LoVo (cell line): ENCODE measurements at regions not wholly inside any gene's neighbourhood (a gene's known extent, or its start where the extent isn't known, plus 50 kb on each side); places are given as distances from the start of the nearest gene placed in this dataset.

Experiments
- DNase-seq: peaks from one replicate; pipeline ENCODE4 v3.0.0-alpha.2; 2016; ENCODE audit warnings: low spot score

DNA sequence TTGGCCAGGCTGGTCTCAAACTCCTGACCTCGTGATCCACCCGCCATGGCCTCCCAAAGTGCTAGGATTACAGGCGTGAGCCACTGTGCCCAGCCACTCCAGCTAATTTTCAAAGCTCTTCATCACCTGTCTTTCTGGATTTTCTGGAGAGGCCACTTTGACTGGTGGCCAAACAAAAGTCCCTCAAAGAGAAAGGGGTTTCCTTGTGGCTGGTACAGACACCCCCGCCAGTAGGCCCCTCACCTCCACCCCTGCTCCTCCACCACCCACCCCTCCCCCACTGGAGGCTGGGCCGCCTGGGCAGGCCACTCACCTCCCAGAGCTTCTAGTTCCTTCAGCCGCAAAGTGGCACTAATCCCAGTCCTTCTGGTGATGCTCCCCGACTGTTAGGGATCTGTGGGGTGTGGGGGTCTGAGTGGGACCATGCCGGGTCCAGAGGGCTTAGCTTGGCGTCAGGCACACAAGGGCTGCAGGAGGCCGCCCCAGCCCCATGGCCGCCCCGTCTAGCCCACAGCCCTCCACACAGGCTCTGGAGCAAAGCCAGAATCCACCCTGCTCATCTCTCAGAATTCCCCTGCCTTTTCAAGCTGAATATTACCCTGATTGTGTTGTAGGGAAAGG, 182.0 kb upstream of the IER5L start:
- no peak for DNase-seq

DNA sequence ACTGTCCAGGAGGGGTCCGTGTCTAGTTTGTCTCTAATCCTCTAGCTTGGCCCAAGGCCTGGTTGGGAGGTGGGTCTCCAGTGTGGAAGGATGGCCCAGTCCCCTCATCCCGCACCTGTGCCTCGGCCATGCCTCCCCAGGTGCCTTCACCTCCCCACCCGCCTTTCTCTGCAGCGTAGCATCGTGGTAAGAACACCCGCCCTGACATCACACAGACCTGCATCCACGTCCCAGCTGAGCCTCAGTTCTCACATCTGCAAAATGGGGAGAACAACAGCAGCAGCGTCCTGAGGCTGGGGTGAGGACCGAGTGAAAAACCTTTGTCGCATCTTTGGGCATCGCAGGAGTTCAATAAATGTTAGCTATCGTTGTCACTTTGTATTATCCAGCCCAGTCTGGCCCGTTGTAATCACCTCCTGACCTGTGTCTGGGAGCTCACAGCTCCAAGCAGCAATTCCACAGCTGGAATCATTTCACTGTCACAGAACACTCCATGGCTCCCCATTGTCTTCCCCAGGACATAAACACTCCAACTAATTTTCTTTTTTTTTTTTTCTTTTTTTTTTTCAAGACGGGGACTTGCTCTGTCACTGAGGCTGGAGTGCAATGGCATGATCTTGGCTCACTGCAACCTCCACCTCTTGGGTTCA, 181.2 kb upstream of the IER5L start:
- DNase-seq: no peak

DNA sequence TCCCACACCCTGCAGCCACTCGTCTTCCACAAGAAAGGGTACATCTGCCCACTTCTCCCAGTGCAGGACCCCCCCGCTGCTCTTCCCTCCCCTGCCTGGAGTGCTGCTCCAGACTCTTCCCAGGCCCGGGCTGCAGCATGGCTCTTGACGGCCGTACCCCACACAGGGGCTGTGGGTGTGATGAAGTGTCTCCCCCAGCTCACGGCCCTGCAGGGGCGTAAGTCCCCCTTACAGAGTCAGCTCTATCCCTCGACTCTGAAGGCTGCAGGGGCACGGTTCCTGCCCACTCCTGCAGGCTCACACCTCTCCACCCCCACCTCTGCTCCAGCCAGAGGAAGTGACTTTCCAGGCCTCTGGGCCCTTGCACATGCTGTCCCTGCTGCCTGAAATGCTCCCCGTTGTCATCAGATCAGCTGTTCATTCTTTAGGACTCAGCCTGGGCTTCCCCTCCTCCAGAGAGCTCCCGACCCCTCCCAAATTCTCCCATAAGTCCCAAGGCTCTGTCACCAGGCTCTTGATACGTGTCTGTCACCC, 180.6 kb upstream of the IER5L start:
- no peak for DNase-seq

GRCh38 chr9:129357773-129358245, 179.7 kb upstream of the IER5L start:
- DNase-seq: no peak

DNA sequence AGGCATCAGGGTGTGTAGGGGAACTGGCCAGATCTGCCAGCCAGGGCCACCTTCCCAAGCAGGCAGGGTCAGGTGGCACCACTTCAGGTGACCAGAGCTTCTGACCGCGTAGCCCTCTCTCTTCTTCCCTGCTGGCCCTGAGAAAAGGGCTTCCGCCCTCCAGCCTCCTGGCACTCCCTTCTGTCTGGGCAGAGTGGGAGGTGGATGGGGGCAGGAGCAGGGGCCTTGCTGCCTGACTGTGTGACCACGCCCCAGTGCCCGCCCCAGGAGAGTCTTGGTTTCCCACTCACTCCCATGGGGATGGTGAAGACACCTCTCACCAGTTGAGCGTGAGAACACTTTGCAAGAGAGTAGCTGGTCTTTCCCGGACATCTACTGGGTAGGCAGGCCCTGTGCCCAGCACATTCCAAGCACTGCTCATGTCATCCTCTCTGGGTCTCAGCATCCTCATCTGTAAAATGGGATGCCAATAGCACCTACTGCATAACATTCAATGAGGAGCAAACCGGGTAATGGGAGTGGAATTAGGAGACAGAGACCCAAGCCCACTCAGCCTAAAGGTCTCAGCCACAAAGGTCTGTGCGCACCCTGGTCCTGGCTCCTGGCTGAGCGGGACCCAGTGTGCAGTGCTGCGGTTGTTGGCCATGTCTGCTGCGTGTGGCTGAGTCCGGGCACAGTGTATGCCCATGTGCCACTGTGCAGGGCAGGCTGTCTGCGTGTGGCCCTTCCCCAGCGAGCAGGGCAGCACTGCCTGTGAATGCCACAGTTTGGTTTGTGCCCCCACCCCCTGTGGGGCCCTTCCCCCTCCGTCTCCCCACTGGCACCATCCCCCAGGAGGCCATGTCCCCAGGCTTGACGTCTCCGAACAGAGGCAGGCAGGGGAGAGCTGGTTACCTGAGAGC, 179.1 kb upstream of the IER5L start:
- DNase-seq: no peak

- DNase-seq: no peak
Observed at GRCh38 chr9:129355631-129356030, 177.6 kb upstream of the IER5L start.

DNA sequence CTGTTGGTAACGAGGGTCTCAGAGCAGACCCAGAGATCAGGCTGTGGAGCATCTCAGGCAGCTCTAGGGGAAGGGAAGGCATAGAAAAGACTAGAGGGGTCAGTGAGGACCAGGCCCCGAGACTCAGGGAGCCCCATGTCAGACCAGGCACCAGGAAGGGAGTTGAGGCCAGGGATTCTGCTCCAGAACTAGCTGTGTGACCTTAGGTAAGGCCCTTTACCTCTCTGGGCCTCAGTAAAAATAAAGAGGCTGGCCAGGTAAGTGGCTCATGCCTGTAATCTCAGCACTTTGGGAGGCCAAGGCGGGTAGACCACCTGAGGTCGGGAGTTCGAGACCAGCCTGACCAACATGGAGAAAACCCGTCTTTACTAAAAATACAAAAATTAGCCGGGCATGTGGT, 176.4 kb upstream of the IER5L start:
- no peak for DNase-seq

DNA sequence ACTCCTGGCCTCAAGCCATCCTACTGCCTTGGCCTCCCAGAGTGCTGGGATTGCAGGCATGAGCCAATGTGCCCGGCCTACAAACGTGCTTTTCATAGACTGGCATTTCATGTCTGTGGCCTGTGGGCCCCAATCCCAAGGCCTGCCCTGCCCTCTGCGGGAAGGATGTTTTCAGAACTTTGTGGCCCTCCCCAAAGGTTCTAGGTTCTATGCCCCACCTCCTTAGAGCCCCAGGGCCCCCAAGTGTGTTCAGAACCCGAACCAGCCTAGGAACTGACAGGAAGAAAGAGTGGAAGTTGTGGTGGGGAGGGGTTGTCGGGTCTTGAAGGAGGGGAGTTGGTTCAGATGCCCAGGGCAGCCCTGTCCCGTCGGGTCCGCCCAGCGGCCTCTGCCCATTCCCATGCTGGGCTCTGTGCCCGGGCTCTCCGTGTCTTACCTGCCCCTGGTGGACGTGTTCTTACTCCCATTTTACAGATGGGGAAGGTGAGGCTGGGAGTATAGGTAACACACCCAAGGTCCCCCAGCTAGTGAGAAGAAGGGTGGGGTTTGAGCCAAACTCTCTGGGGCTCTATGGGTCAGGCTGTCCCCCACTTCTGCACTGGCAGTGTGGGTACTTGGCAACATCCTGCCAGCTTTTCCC, 175.8 kb upstream of the IER5L start:
- no peak for DNase-seq

DNA sequence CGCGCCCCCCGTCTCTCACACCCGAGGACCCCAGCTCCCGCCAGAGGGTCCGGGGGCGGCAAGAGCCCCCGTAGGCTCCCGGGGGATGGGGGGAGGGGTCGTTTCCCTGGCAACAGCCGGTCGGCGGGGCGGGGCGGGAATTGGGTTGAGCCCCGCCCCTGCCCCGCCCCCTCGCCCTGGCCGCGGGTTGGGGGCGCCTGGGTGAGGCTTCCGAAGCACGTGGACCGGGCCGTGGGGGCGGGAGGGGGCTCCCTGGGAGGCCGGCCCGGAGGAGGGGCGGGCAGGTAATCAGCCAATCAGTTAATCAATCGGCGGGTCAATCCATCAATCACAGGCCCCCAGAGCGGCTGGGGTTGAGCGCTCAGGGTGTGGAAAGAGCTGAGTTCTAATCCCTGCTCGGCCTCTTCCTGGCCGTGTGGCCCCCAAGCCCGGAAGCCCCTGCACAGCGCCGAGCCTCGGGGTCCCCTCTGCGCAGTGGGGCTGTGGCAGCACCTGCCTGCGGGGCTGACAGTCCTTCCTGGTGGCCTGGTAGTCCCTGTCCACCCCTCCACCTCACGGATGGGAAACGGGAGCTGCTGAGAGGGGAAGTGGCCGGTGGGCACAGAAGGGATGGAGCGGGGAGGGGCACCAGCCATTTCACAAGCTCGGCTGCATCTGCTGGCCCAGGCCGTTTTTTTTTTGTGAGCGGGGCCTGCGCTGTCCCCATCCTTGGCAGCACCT, 174.2 kb upstream of the IER5L start:
- DNase-seq: no peak

DNA sequence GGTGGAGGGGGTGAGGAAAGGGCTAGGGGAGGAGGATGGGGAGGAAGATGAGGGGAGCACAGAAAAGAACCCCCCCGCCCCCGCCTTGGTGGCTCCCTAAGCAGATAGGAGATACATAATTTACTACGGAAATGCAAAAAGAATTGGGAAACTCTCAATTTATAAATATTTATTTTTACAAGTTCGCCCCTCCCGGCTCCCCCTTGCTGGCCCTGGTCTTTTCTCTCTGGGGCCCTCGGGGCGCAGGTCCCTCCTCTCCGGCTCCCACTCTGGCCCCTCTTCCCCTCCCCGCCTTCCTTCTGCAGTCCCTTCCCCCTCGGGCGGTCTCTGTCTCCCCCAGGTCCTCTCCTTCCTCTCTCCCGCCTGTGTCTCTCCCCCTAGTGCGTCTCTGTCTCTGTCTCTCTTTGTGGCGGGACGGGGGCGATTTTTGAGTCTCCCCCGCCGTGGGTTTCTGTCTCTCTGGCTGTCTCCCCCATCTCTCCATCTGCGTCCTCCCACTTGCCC, 173.6 kb upstream of the IER5L start:
- no peak for DNase-seq

DNA sequence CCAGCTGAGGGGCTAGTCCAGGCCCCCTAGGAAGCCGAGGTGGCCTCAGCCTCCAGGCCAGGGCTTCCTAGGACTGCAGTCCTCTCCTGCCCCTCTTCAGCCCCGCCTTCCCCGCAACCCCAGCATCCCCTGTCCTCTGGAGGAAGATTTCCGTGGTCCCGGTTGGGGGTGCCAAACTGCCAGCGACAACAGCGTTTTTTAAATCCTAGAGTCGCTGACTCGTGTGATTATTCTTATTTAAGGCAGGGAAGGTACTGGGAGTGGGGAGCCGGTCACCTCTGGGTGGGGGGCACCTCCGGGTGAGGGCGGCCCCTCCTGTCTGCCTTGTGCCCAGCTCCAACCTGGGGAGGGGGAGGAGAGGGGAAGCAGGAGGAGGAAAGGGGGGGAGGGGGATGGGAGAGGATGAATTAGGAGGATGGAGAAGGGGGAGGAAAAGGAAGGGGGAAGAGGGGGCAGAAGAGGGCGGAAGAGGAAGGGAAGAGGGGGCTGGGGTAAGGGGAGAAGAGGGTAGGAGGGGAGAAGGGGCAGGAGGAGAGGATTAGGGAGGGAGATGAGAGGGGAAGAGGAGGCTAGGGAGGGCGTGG, 173.1 kb upstream of the IER5L start:
- DNase-seq: no peak

- no peak for DNase-seq
Observed at GRCh38 chr9:129350143-129350935, 172.3 kb upstream of the IER5L start.

GRCh38 chr9:129349665-129349947, 171.5 kb upstream of the IER5L start:
- no peak for DNase-seq

GRCh38 chr9:129348890-129349664, 171.0 kb upstream of the IER5L start:
- DNase-seq: no peak

GRCh38 chr9:129347316-129348120, 169.5 kb upstream of the IER5L start:
- no peak for DNase-seq

DNA sequence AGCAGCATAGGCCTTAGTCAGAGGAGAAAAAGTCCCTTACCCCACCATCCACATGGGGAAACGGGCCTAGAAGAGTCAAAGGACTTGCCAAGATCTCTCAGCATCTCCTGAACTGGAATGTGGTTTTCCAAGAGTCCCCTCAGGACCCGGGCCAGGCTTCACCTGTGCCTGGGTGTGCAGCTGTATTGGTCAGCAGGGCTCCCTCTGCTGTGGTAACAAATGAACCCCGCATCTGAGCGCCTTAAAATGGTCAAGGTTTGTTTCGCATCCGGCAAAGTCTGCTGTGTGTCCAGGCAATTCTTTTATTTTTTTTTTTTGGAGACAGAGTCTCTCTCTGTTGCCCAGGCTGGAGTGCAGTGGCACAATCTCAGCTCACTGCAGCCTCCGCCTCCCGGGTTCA, 168.0 kb upstream of the IER5L start:
- no peak for DNase-seq

DNA sequence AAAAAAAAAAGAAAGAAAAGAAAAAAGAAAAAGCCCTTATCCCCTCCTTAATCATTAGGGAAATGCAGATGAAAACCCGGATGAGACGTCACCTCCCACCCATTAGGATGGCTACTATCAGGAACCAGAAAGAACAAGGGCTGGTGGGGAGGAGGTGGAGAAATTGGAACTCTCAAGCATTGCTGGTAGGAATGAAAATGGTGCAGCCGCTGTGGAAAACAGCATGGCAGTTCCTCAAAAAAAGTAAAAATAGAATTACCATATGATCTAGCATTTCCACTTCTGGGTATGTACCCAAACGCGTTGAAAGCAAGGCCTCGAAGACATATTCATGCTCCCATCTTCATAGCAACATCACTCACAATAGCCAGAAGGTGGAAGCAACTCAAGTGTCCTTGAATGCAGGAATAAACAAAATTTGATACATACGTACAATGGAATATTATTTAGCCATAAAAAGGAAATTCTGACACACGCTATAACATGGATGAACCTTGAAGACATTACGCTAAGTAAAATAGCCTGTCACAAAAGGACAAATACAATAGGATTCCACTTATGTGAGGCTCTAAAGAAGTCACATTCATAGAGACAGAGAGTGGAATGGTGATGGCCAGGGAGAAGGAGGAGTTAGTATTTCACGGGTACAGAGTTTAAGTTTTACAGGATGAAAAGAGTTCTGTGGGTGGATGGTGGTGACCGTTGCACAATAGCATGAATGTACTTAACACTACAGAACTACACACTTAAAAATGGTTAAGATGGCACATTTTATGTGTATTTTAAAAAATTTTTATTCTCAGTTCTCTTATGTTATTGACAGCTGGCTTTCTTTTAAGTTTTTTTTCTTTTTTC, 166.8 kb upstream of the IER5L start:
- DNase-seq: no peak
